ENCODE measurements at regions not wholly inside any gene's neighbourhood (a gene's known extent, or its start where the extent isn't known, plus 50 kb on each side); places are given as distances from the start of the nearest gene placed in this dataset.

GRCh38 chr6:145345094-145345493 lies 390.2 kb downstream of the EPM2A start:
- no peak for TF ChIP-seq CTCF (IDR thresholded peaks at IDR 0.05)
- TF ChIP-seq POLR2A (IDR thresholded peaks at IDR 0.05), result no peak
